ENCODE measurements at regions not wholly inside any gene's neighbourhood (a gene's known extent, or its start where the extent isn't known, plus 50 kb on each side); places are given as distances from the start of the nearest gene placed in this dataset.
"Not testable (repeated sequence)": the region's sequence is repeated elsewhere in the genome, so short reads cannot be mapped to it uniquely, and the experiment has no call there.

DNA sequence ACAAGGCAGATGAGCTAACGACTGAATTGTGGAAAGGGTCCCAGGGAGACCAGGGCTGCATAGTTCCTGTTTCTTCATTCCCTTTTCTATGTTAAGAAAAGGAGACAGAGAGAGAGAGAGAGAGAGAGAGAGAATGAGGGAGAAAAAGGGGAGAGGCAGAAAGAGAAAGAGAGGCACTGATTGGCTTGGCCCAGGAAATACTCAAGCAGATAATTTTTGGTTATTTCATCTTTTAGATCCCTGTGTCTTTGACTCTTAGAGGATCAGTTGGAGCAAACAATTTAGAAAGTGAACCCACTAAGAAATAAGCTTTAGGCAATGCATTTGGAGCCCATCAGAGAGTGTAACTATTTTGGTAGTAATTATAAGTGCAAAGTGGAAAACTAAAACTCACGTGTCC, 103.4 kb downstream of the CEP44 start:
- no peak overlapping the region for H3K27ac ChIP-seq
- TF ChIP-seq, protein P1, sequence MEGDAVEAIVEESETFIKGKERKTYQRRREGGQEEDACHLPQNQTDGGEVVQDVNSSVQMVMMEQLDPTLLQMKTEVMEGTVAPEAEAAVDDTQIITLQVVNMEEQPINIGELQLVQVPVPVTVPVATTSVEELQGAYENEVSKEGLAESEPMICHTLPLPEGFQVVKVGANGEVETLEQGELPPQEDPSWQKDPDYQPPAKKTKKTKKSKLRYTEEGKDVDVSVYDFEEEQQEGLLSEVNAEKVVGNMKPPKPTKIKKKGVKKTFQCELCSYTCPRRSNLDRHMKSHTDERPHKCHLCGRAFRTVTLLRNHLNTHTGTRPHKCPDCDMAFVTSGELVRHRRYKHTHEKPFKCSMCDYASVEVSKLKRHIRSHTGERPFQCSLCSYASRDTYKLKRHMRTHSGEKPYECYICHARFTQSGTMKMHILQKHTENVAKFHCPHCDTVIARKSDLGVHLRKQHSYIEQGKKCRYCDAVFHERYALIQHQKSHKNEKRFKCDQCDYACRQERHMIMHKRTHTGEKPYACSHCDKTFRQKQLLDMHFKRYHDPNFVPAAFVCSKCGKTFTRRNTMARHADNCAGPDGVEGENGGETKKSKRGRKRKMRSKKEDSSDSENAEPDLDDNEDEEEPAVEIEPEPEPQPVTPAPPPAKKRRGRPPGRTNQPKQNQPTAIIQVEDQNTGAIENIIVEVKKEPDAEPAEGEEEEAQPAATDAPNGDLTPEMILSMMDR (conservative IDR thresholded peaks at IDR 0.05) = no peak

DNA sequence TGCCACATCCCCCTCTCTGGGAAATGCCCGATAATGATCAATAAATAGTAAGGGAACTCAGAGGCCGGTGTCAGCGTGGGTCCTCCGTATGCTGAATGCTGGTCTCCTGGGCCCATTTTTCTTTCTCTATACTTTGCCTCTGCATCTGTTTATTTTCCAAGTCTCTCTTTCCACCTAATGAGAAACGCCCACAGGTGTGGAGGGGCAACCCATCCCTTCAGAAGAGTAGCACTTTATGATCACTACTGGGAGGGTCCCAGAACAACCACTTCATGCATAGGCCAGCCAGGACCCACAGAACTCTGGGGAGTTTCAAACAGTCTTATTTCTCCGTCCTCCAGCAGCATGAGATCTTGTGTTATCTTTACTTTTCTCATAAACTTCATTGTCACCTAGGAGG, 100.1 kb downstream of the CEP44 start:
- H3K27ac ChIP-seq = no peak overlapping the region
- TF ChIP-seq, protein P1 (conservative IDR thresholded peaks at IDR 0.05) = no peak

DNA sequence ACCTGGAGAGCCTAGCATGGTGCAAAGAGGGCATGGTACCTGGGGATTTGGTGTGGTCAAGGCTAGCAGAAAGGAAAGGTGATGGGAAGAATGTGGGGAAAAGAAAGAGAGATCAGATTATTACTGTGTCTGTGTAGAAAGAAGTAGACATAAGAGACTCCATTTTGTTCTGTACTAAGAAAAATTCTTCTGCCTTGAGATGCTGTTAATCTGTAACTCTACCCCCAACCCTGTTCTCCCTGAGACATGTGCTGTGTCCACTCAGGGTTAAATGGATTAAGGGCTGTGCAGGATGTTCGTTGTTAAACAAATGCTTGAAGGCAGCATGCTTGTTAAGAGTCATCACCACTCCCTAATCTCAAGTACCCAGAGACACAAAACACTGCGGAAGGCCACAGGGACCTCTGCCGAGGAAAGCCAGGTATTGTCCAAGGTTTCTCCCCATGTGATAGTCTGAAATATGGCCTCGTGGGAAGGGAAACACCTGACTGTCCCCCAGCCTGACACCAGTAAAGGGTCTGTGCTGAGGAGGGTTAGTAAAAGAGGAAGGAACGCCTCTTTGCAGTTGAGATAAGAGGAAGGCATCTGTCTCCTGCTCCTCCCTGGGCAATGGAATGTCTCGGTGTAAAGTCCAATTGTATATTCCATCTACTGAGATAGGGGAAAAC, 99.4 kb downstream of the CEP44 start:
- H3K27ac ChIP-seq = not testable (repeated sequence)
